LNCAP (cell line): ENCODE measurements at regions not wholly inside any gene's neighbourhood (a gene's known extent, or its start where the extent isn't known, plus 50 kb on each side); places are given as distances from the start of the nearest gene placed in this dataset.

Source experiments
- TF ChIP-seq, protein P1 (sequence below): fragments of 450-650 bp; IDR thresholded peaks from 2 replicates; pipeline ENCODE4 v1.5.1; 2017; ENCODE audit warnings: mild to moderate bottlenecking

DNA sequence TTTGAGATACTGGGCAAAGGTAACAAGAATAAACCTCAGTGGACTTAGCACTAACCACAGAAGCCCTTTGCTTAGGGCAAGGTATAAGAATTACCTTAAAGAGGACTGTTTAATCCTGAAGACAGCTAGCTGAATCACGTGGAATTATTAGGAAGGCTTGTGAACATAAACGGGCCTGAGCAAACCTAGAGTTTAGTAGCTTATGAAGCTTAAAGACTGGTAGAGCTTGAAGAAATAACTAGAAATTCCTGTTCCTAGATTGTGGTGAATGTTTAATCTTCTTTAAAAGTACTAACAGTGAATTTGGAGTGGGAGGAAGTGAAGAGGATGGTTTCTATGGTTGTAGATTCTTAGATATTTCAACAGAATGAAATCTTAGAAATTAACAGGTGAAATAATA is 428.9 kb upstream of the THRB start:
- TF ChIP-seq, protein P1, sequence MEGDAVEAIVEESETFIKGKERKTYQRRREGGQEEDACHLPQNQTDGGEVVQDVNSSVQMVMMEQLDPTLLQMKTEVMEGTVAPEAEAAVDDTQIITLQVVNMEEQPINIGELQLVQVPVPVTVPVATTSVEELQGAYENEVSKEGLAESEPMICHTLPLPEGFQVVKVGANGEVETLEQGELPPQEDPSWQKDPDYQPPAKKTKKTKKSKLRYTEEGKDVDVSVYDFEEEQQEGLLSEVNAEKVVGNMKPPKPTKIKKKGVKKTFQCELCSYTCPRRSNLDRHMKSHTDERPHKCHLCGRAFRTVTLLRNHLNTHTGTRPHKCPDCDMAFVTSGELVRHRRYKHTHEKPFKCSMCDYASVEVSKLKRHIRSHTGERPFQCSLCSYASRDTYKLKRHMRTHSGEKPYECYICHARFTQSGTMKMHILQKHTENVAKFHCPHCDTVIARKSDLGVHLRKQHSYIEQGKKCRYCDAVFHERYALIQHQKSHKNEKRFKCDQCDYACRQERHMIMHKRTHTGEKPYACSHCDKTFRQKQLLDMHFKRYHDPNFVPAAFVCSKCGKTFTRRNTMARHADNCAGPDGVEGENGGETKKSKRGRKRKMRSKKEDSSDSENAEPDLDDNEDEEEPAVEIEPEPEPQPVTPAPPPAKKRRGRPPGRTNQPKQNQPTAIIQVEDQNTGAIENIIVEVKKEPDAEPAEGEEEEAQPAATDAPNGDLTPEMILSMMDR: no peak

DNA sequence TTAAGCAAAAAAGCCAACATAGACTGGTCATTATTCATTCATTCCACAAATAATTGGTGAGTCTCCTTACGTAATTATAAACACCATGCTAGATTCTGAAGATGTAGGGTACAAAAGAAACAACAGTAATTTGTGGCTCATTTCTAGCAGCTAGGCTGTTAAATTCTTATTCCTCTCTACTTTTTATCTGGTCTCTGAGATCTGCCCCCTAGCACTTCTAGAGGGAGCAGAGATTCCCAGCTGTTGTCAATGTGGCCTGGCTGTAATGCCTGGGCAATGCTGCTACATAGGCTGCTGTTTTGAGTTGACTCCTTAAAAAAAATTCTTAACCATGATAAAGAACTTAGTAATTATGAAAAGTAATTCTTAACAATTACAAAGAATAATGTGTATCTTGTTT is 434.9 kb upstream of the THRB start:
- TF ChIP-seq, protein P1: no peak

DNA sequence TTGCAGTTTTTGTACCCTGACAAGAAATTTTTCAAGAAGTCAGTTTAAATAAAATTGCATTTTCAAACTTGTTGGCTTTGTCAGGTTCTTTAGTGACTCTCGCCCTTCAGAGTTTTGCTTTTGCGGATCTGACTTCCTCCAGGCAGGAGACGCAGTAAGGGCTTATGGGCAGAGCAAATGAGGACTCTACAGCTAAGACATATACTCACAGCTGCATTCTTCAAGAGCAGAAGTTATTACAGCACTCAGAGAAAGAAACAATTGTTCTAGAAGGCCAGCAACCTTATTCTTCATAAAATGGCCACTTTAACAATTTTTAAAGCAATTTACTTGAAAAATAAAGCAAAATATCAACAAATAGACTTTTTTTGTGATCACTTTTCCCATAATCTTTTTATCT is 438.8 kb upstream of the THRB start:
- TF ChIP-seq, protein P1: no peak

DNA sequence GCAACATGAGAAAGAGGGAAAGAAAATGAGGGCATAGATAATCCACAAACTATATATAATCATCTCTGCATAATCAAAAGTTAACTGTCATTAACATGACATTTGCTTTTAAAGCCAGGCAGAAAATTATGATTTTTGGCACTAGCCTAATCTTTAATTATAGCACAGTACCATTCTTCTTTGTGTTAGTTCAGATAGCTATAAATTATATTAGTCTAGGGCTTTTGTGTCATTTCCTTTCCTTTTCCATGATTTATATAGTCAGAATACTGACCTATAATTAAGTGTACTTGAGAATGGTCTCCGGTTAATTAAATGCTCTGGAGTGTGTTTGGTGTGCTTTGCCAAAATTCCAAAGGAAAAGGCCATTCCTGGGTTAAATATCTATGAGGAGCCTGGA is 441.9 kb upstream of the THRB start:
- TF ChIP-seq, protein P1: no peak

DNA sequence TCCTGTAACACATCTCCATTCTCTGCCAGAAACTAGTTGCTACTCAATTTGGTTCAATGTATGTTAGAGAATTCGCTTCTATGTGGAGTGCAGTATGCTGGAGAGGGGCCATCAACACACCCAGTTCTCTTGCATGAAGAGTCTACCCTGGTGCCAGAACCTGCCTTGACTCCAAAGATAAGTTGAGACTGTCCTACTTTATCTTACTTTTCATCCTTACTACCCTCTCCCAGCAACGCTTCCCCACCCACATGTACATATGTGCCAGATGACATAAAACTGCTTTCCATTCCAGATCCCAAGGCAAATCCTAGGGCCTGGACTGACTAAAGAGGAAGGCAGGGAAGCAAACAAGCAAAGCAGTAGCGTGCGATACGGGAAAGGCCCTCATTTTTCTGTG is 442.6 kb upstream of the THRB start:
- TF ChIP-seq, protein P1: no peak

DNA sequence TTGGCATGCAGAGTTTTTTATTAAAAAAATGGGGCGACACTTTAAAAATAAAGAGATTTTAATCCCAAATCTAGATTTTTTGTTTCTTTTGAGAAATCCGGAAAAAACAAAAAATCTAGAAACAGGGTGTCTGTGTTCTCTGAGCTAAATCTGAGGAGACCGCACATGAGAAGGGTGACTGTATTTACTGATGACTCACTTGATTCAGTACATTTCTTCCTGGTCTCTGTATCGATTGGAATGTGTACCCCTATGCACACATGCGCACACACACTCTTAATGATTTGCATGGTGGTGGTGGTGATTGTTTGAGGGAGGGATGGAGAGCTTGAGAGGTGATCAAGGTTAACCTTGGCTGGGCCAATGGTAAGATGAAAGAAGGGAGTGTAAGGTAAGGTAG is 443.1 kb upstream of the THRB start:
- TF ChIP-seq, protein P1: no peak

DNA sequence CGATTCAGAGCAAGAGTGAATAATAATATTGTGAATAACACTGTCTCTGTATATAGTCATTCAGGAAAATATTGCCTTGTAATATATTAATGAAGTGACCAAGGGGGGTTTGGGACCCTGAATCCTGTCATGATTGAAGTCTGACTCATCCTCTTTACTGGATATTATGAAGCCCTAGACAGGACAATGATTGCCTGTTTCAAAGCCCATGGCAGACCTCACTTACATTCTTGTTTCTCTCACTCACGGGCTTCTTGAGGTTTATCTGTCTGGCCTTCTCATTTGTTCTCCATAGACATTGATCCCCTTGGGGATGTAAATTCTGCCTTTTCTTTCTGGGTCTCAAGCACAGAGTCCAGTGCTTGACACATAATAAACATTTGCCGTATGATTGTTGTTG is 449.3 kb upstream of the THRB start:
- TF ChIP-seq, protein P1: no peak

DNA sequence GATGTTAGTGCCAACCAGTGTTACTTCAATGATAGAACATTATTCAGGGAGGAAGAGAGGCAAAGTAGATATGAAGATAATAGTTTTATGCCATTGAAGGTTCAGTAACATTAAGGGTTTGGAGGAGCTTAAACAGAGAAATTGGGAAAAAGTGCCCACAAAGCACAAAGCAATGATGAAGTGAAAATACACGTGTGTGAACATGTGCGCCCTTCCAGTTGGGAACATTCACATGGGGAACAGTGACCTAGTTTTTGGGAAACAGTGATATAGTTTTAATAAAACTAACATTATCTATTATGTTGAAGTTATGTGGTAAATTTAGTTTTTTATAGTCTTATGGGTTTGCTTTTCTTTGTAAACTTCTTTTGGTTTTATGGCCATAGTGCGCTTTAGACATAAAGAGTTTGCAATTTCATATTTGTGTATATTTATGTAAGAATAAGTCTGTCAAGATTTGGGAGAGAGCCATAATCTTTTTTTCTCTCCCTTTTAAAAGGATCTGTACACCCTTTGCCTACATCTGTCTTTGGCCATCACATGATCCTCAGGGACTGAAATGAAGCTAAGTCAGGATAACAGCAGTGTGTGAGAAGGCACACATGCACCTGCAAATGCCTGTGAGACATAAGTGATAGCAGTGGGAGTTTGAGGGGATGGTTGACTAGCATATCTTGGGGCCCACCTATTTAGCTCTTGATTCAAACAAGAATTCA is 450.3 kb upstream of the THRB start:
- TF ChIP-seq, protein P1: no peak
